Posterior cingulate gyrus (tissue), 11 donors: ENCODE measurements at regions not wholly inside any gene's neighbourhood (a gene's known extent, or its start where the extent isn't known, plus 50 kb on each side); places are given as distances from the start of the nearest gene placed in this dataset.
"Not testable (repeated sequence)": the region's sequence is repeated elsewhere in the genome, so short reads cannot be mapped to it uniquely, and the experiment has no call there.

ENCODE experiments used
- DNase-seq, 10 donors: peaks; one replicate each; pipeline versions ENCODE4 v3.0.0 to v3.0.0-alpha.2; 2020 to 2021; ENCODE audit warnings: mixed read lengths in 3 of 10
- intact Hi-C: fragments of 100-400 bp; cut with DNase I; formaldehyde crosslinking; loops from one replicate; pipeline ENCODE4 v1.15.1; 2023

GRCh38 chr7:81491573-81491972, 278.3 kb downstream of the HGF start:
- intact Hi-C loops = no loop called here
- DNase-seq = no peak

- intact Hi-C loops = no loop called here
- no peak for DNase-seq
Measured at GRCh38 chr7:81488210-81488609, 281.6 kb downstream of the HGF start.

- intact Hi-C loops = no loop called here
- no peak for DNase-seq
Measured at GRCh38 chr7:81487516-81487915, 282.3 kb downstream of the HGF start.

GRCh38 chr7:81484261-81484660, 285.6 kb downstream of the HGF start:
- intact Hi-C loops = loop anchor here (5.0 kb wide), 2 partner anchors 473 to 533 kb away; no protein-coding TSS in a partner anchor
- DNase-seq = peak in 1 of 10 donors; percentile 66

GRCh38 chr7:81482600-81483186, 287.2 kb downstream of the HGF start:
- DNase-seq = no peak
- intact Hi-C loops = loop anchor here (2.0 to 5.0 kb wide), 3 partner anchors 475 to 1090 kb away; no protein-coding TSS in a partner anchor

GRCh38 chr7:81478664-81479063, 291.2 kb downstream of the HGF start:
- peak in 1 of 10 donors; percentile 56 for DNase-seq

GRCh38 chr7:81478201-81478600, 291.6 kb downstream of the HGF start:
- intact Hi-C loops, DNase-seq: not testable (repeated sequence)

More at GRCh38 chr7:81478664-81479063, 291.2 kb downstream of the HGF start:
- intact Hi-C loops = no loop called here

GRCh38 chr7:81473236-81473635, 296.6 kb downstream of the HGF start:
- no peak for DNase-seq
- intact Hi-C loops = no loop called here

GRCh38 chr7:81470724-81471379, 299.0 kb downstream of the HGF start:
- no peak for DNase-seq
- intact Hi-C loops = loop anchor here (1.0 kb wide), 1 partner anchor 772 kb away; no protein-coding TSS in a partner anchor

- DNase-seq = peak; percentile 42 to 93 (median 79)
- intact Hi-C loops = loop anchor here (1.0 kb wide), 1 partner anchor 771 kb away; no protein-coding TSS in a partner anchor
Measured at GRCh38 chr7:81469869-81470723, 299.8 kb downstream of the HGF start.

- intact Hi-C loops = no loop called here
- DNase-seq = no peak
Measured at GRCh38 chr7:81469153-81469868, 300.5 kb downstream of the HGF start.

GRCh38 chr7:81468526-81468925, 301.3 kb downstream of the HGF start:
- intact Hi-C loops = no loop called here
- DNase-seq = no peak

- intact Hi-C loops = no loop called here
- no peak for DNase-seq
Measured at GRCh38 chr7:81467964-81468363, 301.9 kb downstream of the HGF start.

- no peak for DNase-seq
- intact Hi-C loops = no loop called here
Measured at GRCh38 chr7:81462672-81463071, 307.2 kb downstream of the HGF start.

- DNase-seq = no peak
- intact Hi-C loops = no loop called here
Measured at GRCh38 chr7:81460250-81461045, 309.4 kb downstream of the HGF start.

GRCh38 chr7:81459485-81459884, 310.4 kb downstream of the HGF start:
- intact Hi-C loops = loop anchor here (2.0 to 10.0 kb wide), 2 partner anchors 545 to 761 kb away; partner anchors contain the start of gene SEMA3C
- DNase-seq = no peak

- intact Hi-C loops = loop anchor here (2.0 to 10.0 kb wide), 2 partner anchors 543 to 759 kb away; partner anchors contain the start of gene SEMA3C
- DNase-seq = no peak
Measured at GRCh38 chr7:81457852-81458522, 311.9 kb downstream of the HGF start.

GRCh38 chr7:81453770-81454169, 316.1 kb downstream of the HGF start:
- intact Hi-C loops = loop anchor here (10.0 kb wide), 1 partner anchor 539 kb away; the partner anchor contains the start of gene SEMA3C

GRCh38 chr7:81449105-81449504, 320.7 kb downstream of the HGF start:
- intact Hi-C loops = no loop called here
- DNase-seq = no peak

More at GRCh38 chr7:81453770-81454169, 316.1 kb downstream of the HGF start:
- DNase-seq = not testable (repeated sequence)
